IMR-90 (cell line): ENCODE measurements at regions not wholly inside any gene's neighbourhood (a gene's known extent, or its start where the extent isn't known, plus 50 kb on each side); places are given as distances from the start of the nearest gene placed in this dataset.

Experiments
- ELK1 ChIP-seq: fragments of 150-350 bp; IDR thresholded peaks from 2 replicates; pipeline ENCODE4 v1.6.1; 2016; ENCODE audit warnings: low read depth, mild to moderate bottlenecking, low read length, moderate library complexity, borderline replicate concordance

- no peak for TF ChIP-seq ELK1
Observed at GRCh38 chr7:25854608-25855497, 297.1 kb upstream of the NFE2L3 start (continued).
